ENCODE measurements at regions not wholly inside any gene's neighbourhood (a gene's known extent, or its start where the extent isn't known, plus 50 kb on each side); places are given as distances from the start of the nearest gene placed in this dataset.

GRCh38 chr22:27662359-27663301, 138.9 kb downstream of the MN1 start:
- no peak for DNase-seq (ENCODE audit: low read depth)

- DNase-seq (ENCODE audit: low read depth) = no peak
Observed at GRCh38 chr22:27663812-27664211, 137.7 kb downstream of the MN1 start.

- no peak for DNase-seq (ENCODE audit: low read depth)
Observed at GRCh38 chr22:27666272-27666997, 135.1 kb downstream of the MN1 start.

- no peak for DNase-seq (ENCODE audit: low read depth)
Observed at GRCh38 chr22:27667121-27667843, 134.3 kb downstream of the MN1 start.

GRCh38 chr22:27668828-27669797, 132.4 kb downstream of the MN1 start:
- no peak for DNase-seq (ENCODE audit: low read depth)

GRCh38 chr22:27669798-27670599, 131.6 kb downstream of the MN1 start:
- no peak for DNase-seq (ENCODE audit: low read depth)

- DNase-seq (ENCODE audit: low read depth) = no peak
Observed at GRCh38 chr22:27670701-27671412, 130.7 kb downstream of the MN1 start.

- no peak for DNase-seq (ENCODE audit: low read depth)
Observed at GRCh38 chr22:27671413-27671935, 130.1 kb downstream of the MN1 start.

- DNase-seq (ENCODE audit: low read depth) = no peak
Observed at GRCh38 chr22:27672721-27673418, 128.7 kb downstream of the MN1 start.

GRCh38 chr22:27673839-27674238, 127.7 kb downstream of the MN1 start:
- no peak for DNase-seq (ENCODE audit: low read depth)

- no peak for DNase-seq (ENCODE audit: low read depth)
Observed at GRCh38 chr22:27674261-27674923, 127.2 kb downstream of the MN1 start.

- DNase-seq (ENCODE audit: low read depth) = no peak
Observed at GRCh38 chr22:27676545-27677213, 124.9 kb downstream of the MN1 start.

- DNase-seq (ENCODE audit: low read depth) = no peak
Observed at GRCh38 chr22:27677905-27678458, 123.6 kb downstream of the MN1 start.

GRCh38 chr22:27679176-27679575, 122.4 kb downstream of the MN1 start:
- DNase-seq (ENCODE audit: low read depth) = no peak

- DNase-seq (ENCODE audit: low read depth) = no peak
Observed at GRCh38 chr22:27679693-27680488, 121.7 kb downstream of the MN1 start.

GRCh38 chr22:27680636-27681035, 120.9 kb downstream of the MN1 start:
- DNase-seq (ENCODE audit: low read depth) = no peak

GRCh38 chr22:27681037-27681436, 120.5 kb downstream of the MN1 start:
- DNase-seq (ENCODE audit: low read depth) = no peak

All from stimulated activated CD8-positive, alpha-beta memory T cell treated with anti-CD3 and anti-CD28 coated beads, Interleukin-12 subunit alpha, Interleukin-12 subunit beta, amount 100 ng/mL, for 1 hour (primary cell).